DND-41 (cell line): ENCODE measurements at regions not wholly inside any gene's neighbourhood (a gene's known extent, or its start where the extent isn't known, plus 50 kb on each side); places are given as distances from the start of the nearest gene placed in this dataset.

Source experiments
- EZH2 ChIP-seq: IDR thresholded peaks from 3 replicates; pipeline ENCODE4 v1.6.1; 2012; ENCODE audit warnings: borderline replicate concordance, low read depth, mild to moderate bottlenecking, moderate library complexity, low read length, inconsistent platforms; ENCODE audit not compliant: severe bottlenecking
- TF ChIP-seq, protein P1 (sequence below): IDR thresholded peaks from 2 replicates; pipeline ENCODE4 v1.5.1; 2012; ENCODE audit warnings: borderline replicate concordance, low read length, moderate library complexity, mild to moderate bottlenecking; ENCODE audit not compliant: poor library complexity, severe bottlenecking; ENCODE audit errors: extremely low read depth

DNA sequence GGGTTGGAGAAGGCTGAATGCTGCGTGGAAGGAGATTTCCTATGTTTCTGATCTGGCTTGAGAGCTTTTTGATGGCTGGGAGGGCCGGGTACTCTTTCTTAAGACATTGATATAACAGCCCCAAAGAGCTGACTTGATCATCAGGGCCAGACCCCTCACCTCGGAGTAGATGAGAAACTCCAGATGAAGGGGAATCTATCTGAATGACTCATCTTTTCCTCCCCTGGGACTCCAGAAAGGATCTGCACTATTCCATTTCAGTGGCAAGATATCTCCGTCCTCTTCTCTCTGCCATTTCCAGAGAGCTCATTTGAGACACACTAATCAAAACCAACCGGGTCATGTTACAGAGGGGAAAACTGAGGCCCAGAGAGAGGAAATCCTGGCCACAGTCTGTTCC, 92.9 kb upstream of the MSX1 start:
- TF ChIP-seq, protein P1, sequence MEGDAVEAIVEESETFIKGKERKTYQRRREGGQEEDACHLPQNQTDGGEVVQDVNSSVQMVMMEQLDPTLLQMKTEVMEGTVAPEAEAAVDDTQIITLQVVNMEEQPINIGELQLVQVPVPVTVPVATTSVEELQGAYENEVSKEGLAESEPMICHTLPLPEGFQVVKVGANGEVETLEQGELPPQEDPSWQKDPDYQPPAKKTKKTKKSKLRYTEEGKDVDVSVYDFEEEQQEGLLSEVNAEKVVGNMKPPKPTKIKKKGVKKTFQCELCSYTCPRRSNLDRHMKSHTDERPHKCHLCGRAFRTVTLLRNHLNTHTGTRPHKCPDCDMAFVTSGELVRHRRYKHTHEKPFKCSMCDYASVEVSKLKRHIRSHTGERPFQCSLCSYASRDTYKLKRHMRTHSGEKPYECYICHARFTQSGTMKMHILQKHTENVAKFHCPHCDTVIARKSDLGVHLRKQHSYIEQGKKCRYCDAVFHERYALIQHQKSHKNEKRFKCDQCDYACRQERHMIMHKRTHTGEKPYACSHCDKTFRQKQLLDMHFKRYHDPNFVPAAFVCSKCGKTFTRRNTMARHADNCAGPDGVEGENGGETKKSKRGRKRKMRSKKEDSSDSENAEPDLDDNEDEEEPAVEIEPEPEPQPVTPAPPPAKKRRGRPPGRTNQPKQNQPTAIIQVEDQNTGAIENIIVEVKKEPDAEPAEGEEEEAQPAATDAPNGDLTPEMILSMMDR: no peak
- no peak for TF ChIP-seq EZH2
